ENCODE measurements at regions not wholly inside any gene's neighbourhood (a gene's known extent, or its start where the extent isn't known, plus 50 kb on each side); places are given as distances from the start of the nearest gene placed in this dataset.

GRCh38 chr3:166123576-166123975 lies 286.4 kb upstream of the BCHE start:
- TF ChIP-seq CTCF (IDR thresholded peaks at IDR 0.05) (no peak), POLR2AphosphoS5 (IDR thresholded peaks at IDR 0.05) (no peak), POLR2A (IDR thresholded peaks at IDR 0.05) (no peak)

Measured in breast epithelium (tissue), 3 donors.